B cell (primary cell): ENCODE measurements at regions not wholly inside any gene's neighbourhood (a gene's known extent, or its start where the extent isn't known, plus 50 kb on each side); places are given as distances from the start of the nearest gene placed in this dataset.
A peak's percentile ranks its signal among the peaks of the same experiment; 100 is the strongest.

Experiments used
- ATAC-seq: fragments of 200-7000 bp; cut with Tn5 transposase; one replicate; pipeline ENCODE4 v1.10.0; 2021; ENCODE audit warnings: low read depth, mild to moderate bottlenecking, moderate number of reproducible peaks, moderate library complexity
- CTCF ChIA-PET: fragments of 350-600 bp; sonication (Branson Sonifier 250); formaldehyde crosslinking; loops from one replicate; lab custom pipeline; 2021; ENCODE audit warnings: antibody characterized with exemption, inconsistent platforms; lab: Charles Lee
- POLR2A ChIA-PET: fragments of 350-600 bp; sonication (Branson Sonifier 250); formaldehyde crosslinking; loops from one replicate; lab custom pipeline; 2021; ENCODE audit warnings: antibody characterized with exemption; lab: Charles Lee
- DNase-seq: peaks from one replicate; pipeline ENCODE4 v3.0.0; 2013
- H2AFZ ChIP-seq: 2 replicates; pipeline ENCODE4 v1.6.1; 2012; ENCODE audit warnings: mild to moderate bottlenecking, low read depth, low read length; ENCODE audit not compliant: insufficient read depth, poor library complexity, severe bottlenecking
- H3K27ac ChIP-seq, 2 donors: 1 replicate in 1 of 2; 2 replicates in 1 of 2; pipeline ENCODE4 v1.5.1; 2012 to 2013; ENCODE audit warnings: low read length in 2 of 2, mild to moderate bottlenecking in 2 of 2, moderate library complexity in 1 of 2
- H3K27me3 ChIP-seq, 4 experiments: fragments of 200-600 bp in 1 of 4; sonication (generic) in 1 of 4; replicated peaks in 1 of 4; 1 replicate in 2 of 4; 2 replicates in 2 of 4; pipeline versions ENCODE4 v1.6.1 to v1.7.0; 2013 to 2016; ENCODE audit warnings: low read length in 3 of 4, mild to moderate bottlenecking in 2 of 4, mixed read lengths in 1 of 4, moderate library complexity in 1 of 4; ENCODE audit not compliant: insufficient read depth in 4 of 4, control insufficient read depth in 3 of 4; ENCODE audit errors: control extremely low read depth in 1 of 4
- H3K36me3 ChIP-seq, 2 experiments: replicated peaks in 1 of 2; 1 replicate in 1 of 2; 2 replicates in 1 of 2; pipeline versions ENCODE4 v1.6.1 to v1.7.1; 2013; ENCODE audit warnings: low read length in 1 of 2; ENCODE audit not compliant: insufficient read depth in 2 of 2, control insufficient read depth in 1 of 2; ENCODE audit errors: control extremely low read depth in 1 of 2, extremely low read depth in 1 of 2
- H3K4me1 ChIP-seq, 2 donors: fragments of 200-600 bp in 1 of 2; sonication (generic) in 1 of 2; 1 replicate in 1 of 2; 2 replicates in 1 of 2; pipeline versions ENCODE4 v1.5.1 to v1.6.1; 2013 to 2017; ENCODE audit warnings: low read length in 2 of 2; ENCODE audit not compliant: control insufficient read depth in 2 of 2, insufficient read depth in 2 of 2
- H3K4me2 ChIP-seq: replicated peaks from 2 replicates; pipeline ENCODE3; 2012; ENCODE audit warnings: mild to moderate bottlenecking, low read depth, low read length; ENCODE audit not compliant: poor library complexity, severe bottlenecking
- H3K4me3 ChIP-seq, 5 experiments: fragments of 200-600 bp in 1 of 5; sonication (generic) in 1 of 5; 1 replicate in 3 of 5; 2 replicates in 2 of 5; pipeline versions ENCODE4 v1.5.1 to v1.7.0; 2011 to 2016; ENCODE audit warnings: low read length in 4 of 5, mild to moderate bottlenecking in 4 of 5, low read depth in 2 of 5, control low read depth in 1 of 5, moderate library complexity in 1 of 5; ENCODE audit not compliant: insufficient read depth in 1 of 5; ENCODE audit errors: control extremely low read depth in 1 of 5, extremely low read depth in 1 of 5
- H3K79me2 ChIP-seq: fragments of 200-600 bp; sonication (generic); one replicate; pipeline ENCODE4 v1.6.0; 2016; ENCODE audit warnings: low read length; ENCODE audit not compliant: control insufficient read depth, insufficient read depth
- H3K9ac ChIP-seq: fragments of 200-600 bp; sonication (generic); 2 replicates; pipeline ENCODE4 v1.6.1; 2017; ENCODE audit warnings: mild to moderate bottlenecking, low read length, moderate library complexity
- H3K9me3 ChIP-seq, 3 donors: one replicate each; pipeline versions ENCODE4 v1.6.1 to v1.7.1; 2013; ENCODE audit warnings: low read length in 2 of 3; ENCODE audit not compliant: control insufficient read depth in 2 of 3, insufficient read depth in 1 of 3; ENCODE audit errors: control extremely low read depth in 1 of 3
- H4K20me1 ChIP-seq: 2 replicates; pipeline ENCODE4 v1.6.0; 2012; ENCODE audit warnings: mild to moderate bottlenecking, low read length; ENCODE audit not compliant: insufficient read depth, control insufficient read depth, poor library complexity, severe bottlenecking
- H3K27ac Mint-ChIP-seq: one replicate; pipeline ENCODE4 v1.8.0; 2021; ENCODE audit warnings: mixed read lengths
- H3K27me3 Mint-ChIP-seq: one replicate; pipeline ENCODE4 v1.8.0; 2021; ENCODE audit warnings: mixed read lengths
- H3K4me1 Mint-ChIP-seq: one replicate; pipeline ENCODE4 v1.8.0; 2021; ENCODE audit warnings: mixed read lengths
- H3K4me3 Mint-ChIP-seq: one replicate; pipeline ENCODE4 v1.8.0; 2021; ENCODE audit warnings: mixed read lengths
- H3K9me3 Mint-ChIP-seq: one replicate; pipeline ENCODE4 v1.8.0; 2022; ENCODE audit warnings: mixed read lengths; ENCODE audit not compliant: insufficient read depth
- CTCF ChIP-seq: fragments of 200-600 bp; IDR thresholded peaks from one replicate; pipeline ENCODE4 v1.8.0; 2022; ENCODE audit warnings: antibody characterized with exemption, mild to moderate bottlenecking
- EZH2 ChIP-seq: IDR thresholded peaks from 2 replicates; pipeline ENCODE4 v1.6.1; 2012; ENCODE audit warnings: borderline replicate concordance, low read depth, mild to moderate bottlenecking, moderate library complexity, low read length; ENCODE audit not compliant: insufficient read depth, poor library complexity, severe bottlenecking
- WGBS: methylation state at CpG from one replicate; pipeline ENCODE4 v1.1.5; 2013; ENCODE audit warnings: missing lambda C conversion rate; ENCODE audit not compliant: insufficient coverage; 5-methylcytosine and 5-hydroxymethylcytosine counted together
- intact Hi-C: fragments of 100-400 bp; cut with micrococcal nuclease; formaldehyde crosslinking; loops from one replicate; pipeline ENCODE4 v1.10.0; 2022

GRCh38 chr10:59523851-59524250 lies 161.5 kb upstream of the FAM13C start:
- intact Hi-C loops, result no loop called here
- no peak overlapping the region for H3K27ac ChIP-seq
- no peak overlapping the region for H3K4me3 Mint-ChIP-seq
- no peak for DNase-seq
- no peak overlapping the region for H3K4me2 ChIP-seq
- H3K4me3 ChIP-seq, result no peak overlapping the region
- no peaks in the 10 kb centered on the region for H3K27me3 Mint-ChIP-seq
- H3K27ac Mint-ChIP-seq, result no peak overlapping the region
- CTCF ChIA-PET, result no interaction called here
- H2AFZ ChIP-seq, result no peak overlapping the region
- no peaks in the 10 kb centered on the region for H3K79me2 ChIP-seq
- no peaks in the 10 kb centered on the region for H3K4me1 Mint-ChIP-seq
- H3K4me1 ChIP-seq, result no peaks in the 10 kb centered on the region
- no peaks in the 10 kb centered on the region for H3K9me3 ChIP-seq
- no peaks in the 10 kb centered on the region for H4K20me1 ChIP-seq
- no peak overlapping the region for H3K9ac ChIP-seq
- no peaks in the 10 kb centered on the region for H3K27me3 ChIP-seq
- TF ChIP-seq EZH2 (no peak), CTCF (no peak)
- WGBS, result 83% methylated on average over 1 of the region's 6 CpGs
- peaks cover 2% of the 10 kb centered on the region for H3K9me3 Mint-ChIP-seq
- H3K36me3 ChIP-seq, result no peaks in the 10 kb centered on the region
- ATAC-seq, result peak; percentile 41
- POLR2A ChIA-PET, result no interaction called here

- CTCF ChIA-PET, result no interaction called here
- Mint-ChIP-seq H3K4me1 (no peaks in the 10 kb centered on the region), H3K9me3 (peaks cover 2% of the 10 kb centered on the region), H3K4me3 (no peak overlapping the region), H3K27me3 (no peaks in the 10 kb centered on the region), H3K27ac (no peak overlapping the region)
- Histone ChIP-seq H3K9ac (no peak overlapping the region), H3K27ac (no peak overlapping the region), H3K4me3 (no peak overlapping the region), H3K9me3 (no peaks in the 10 kb centered on the region), H3K27me3 (no peaks in the 10 kb centered on the region), H3K4me2 (no peak overlapping the region), H3K4me1 (no peaks in the 10 kb centered on the region), H2AFZ (no peak overlapping the region), H3K36me3 (no peaks in the 10 kb centered on the region), H3K79me2 (no peaks in the 10 kb centered on the region), H4K20me1 (no peaks in the 10 kb centered on the region)
- no peak for TF ChIP-seq EZH2
- no peak for ATAC-seq
- intact Hi-C loops, result no loop called here
- DNase-seq, result no peak
- no CpG with 5 or more reads among the region's 3 CpGs for WGBS
- POLR2A ChIA-PET, result no interaction called here
Measured at GRCh38 chr10:59517996-59518395, 155.6 kb upstream of the FAM13C start.
